NOMO-1 treated with dmso at 0.1 percent for 144 hours (cell line): ENCODE measurements at regions not wholly inside any gene's neighbourhood (a gene's known extent, or its start where the extent isn't known, plus 50 kb on each side); places are given as distances from the start of the nearest gene placed in this dataset.

ENCODE experiments used
- DNase-seq: peaks from one replicate; lab custom pipeline; 2025; ENCODE audit not compliant: unreplicated experiment; lab: John Stamatoyannopoulos, UW

- no peak for DNase-seq
Measured at GRCh38 chr21:28827422-28827821, 165.3 kb downstream of the LTN1 start.

GRCh38 chr21:28826569-28826968 is 166.1 kb downstream of the LTN1 start:
- no peak for DNase-seq

GRCh38 chr21:28826021-28826420 is 166.7 kb downstream of the LTN1 start:
- no peak for DNase-seq

GRCh38 chr21:28823429-28823828 is 169.2 kb downstream of the LTN1 start:
- no peak for DNase-seq

- DNase-seq = no peak
Measured at GRCh38 chr21:28822486-28823335, 170.0 kb downstream of the LTN1 start.

GRCh38 chr21:28822123-28822399 is 170.6 kb downstream of the LTN1 start:
- DNase-seq = no peak

- DNase-seq = no peak
Measured at GRCh38 chr21:28821276-28822122, 171.2 kb downstream of the LTN1 start.

- DNase-seq = no peak
Measured at GRCh38 chr21:28818663-28819278, 173.9 kb downstream of the LTN1 start.

GRCh38 chr21:28817871-28818270 is 174.8 kb downstream of the LTN1 start:
- no peak for DNase-seq

GRCh38 chr21:28811860-28812259 is 180.8 kb downstream of the LTN1 start:
- no peak for DNase-seq

- no peak for DNase-seq
Measured at GRCh38 chr21:28810826-28811524, 181.7 kb downstream of the LTN1 start.

- no peak for DNase-seq
Measured at GRCh38 chr21:28805885-28806284, 186.8 kb downstream of the LTN1 start.

GRCh38 chr21:28804089-28804670 is 188.5 kb downstream of the LTN1 start:
- no peak for DNase-seq

- no peak for DNase-seq
Measured at GRCh38 chr21:28801906-28802305, 190.8 kb downstream of the LTN1 start.

GRCh38 chr21:28799926-28800325 is 192.8 kb downstream of the LTN1 start:
- DNase-seq = no peak

- no peak for DNase-seq
Measured at GRCh38 chr21:28798798-28799197, 193.9 kb downstream of the LTN1 start.

- no peak for DNase-seq
Measured at GRCh38 chr21:28795251-28795650, 197.4 kb downstream of the LTN1 start.

GRCh38 chr21:28794371-28794851 is 198.3 kb downstream of the LTN1 start:
- DNase-seq = no peak

GRCh38 chr21:28793043-28793442 is 199.6 kb downstream of the LTN1 start:
- no peak for DNase-seq

GRCh38 chr21:28791595-28792282 is 200.9 kb downstream of the LTN1 start:
- no peak for DNase-seq
